Adrenal gland (tissue), 5 donors: ENCODE measurements at regions not wholly inside any gene's neighbourhood (a gene's known extent, or its start where the extent isn't known, plus 50 kb on each side); places are given as distances from the start of the nearest gene placed in this dataset.

Experiments
- POLR2A ChIP-seq, 2 donors: fragments of 450-650 bp; IDR thresholded peaks; one replicate each; pipeline ENCODE4 v1.6.1; 2017; ENCODE audit warnings: antibody characterized with exemption in 2 of 2, mild to moderate bottlenecking in 2 of 2, moderate library complexity in 1 of 2
- TF ChIP-seq, protein P1 (sequence below), 6 experiments: fragments of 450-650 bp in 4 of 6; fragments of 200-600 bp in 2 of 6; sonication (generic) in 1 of 6; IDR thresholded peaks; 1 replicate in 5 of 6; 2 replicates in 1 of 6; pipeline versions ENCODE4 v1.5.1 to v1.8.0; 2016 to 2021; ENCODE audit warnings: antibody characterized with exemption in 6 of 6, mild to moderate bottlenecking in 2 of 6, moderate library complexity in 1 of 6
- donor health status: DM: no; HTN: no; CAD: no.

DNA sequence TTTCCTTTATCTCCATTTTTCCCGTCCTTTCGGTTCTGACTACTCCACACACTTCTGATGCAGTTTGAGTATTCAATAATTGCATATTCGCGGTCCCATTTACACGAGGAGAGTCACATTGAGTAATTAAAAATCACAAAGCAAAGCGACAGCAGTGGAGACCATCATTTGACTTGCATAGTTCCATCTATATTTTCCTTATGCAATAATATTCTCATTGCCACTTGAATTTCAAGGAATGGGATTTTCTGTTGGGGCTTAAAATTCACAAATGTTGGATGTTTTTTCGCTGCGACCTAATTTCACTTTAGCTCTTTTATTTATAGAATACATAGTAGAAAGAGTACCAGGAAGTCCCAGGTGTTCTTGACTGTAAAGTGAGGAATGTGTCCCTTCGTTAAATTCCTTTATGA, 186.8 kb downstream of the ZEB2 start:
- TF ChIP-seq, protein P1, sequence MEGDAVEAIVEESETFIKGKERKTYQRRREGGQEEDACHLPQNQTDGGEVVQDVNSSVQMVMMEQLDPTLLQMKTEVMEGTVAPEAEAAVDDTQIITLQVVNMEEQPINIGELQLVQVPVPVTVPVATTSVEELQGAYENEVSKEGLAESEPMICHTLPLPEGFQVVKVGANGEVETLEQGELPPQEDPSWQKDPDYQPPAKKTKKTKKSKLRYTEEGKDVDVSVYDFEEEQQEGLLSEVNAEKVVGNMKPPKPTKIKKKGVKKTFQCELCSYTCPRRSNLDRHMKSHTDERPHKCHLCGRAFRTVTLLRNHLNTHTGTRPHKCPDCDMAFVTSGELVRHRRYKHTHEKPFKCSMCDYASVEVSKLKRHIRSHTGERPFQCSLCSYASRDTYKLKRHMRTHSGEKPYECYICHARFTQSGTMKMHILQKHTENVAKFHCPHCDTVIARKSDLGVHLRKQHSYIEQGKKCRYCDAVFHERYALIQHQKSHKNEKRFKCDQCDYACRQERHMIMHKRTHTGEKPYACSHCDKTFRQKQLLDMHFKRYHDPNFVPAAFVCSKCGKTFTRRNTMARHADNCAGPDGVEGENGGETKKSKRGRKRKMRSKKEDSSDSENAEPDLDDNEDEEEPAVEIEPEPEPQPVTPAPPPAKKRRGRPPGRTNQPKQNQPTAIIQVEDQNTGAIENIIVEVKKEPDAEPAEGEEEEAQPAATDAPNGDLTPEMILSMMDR (IDR thresholded peaks at IDR 0.05): no peak
- TF ChIP-seq POLR2A (IDR thresholded peaks at IDR 0.05): no peak
